Adipocyte (in vitro differentiated cells): ENCODE measurements at regions not wholly inside any gene's neighbourhood (a gene's known extent, or its start where the extent isn't known, plus 50 kb on each side); places are given as distances from the start of the nearest gene placed in this dataset.
"Not testable (repeated sequence)": the region's sequence is repeated elsewhere in the genome, so short reads cannot be mapped to it uniquely, and the experiment has no call there.

Experiments
- DNase-seq: peaks from one replicate; pipeline ENCODE4 v3.0.0-alpha.2; 2015; ENCODE audit warnings: low read depth
- H3K27me3 ChIP-seq: replicated peaks from 2 replicates; pipeline ENCODE4 v1.7.0; 2013; ENCODE audit warnings: mild to moderate bottlenecking, low read length, moderate library complexity; ENCODE audit not compliant: control insufficient read depth, insufficient read depth
- H3K36me3 ChIP-seq: 2 replicates; pipeline ENCODE4 v1.7.0; 2013; ENCODE audit warnings: low read length, mild to moderate bottlenecking, moderate library complexity; ENCODE audit not compliant: control insufficient read depth, insufficient read depth, severe bottlenecking
- H3K4me1 ChIP-seq: 2 replicates; pipeline ENCODE4 v1.7.0; 2013; ENCODE audit warnings: mild to moderate bottlenecking, low read length, moderate library complexity; ENCODE audit not compliant: control insufficient read depth, insufficient read depth
- H3K4me3 ChIP-seq: 2 replicates; pipeline ENCODE4 v1.7.0; 2013; ENCODE audit warnings: mild to moderate bottlenecking, low read length, moderate library complexity
- H3K9ac ChIP-seq: 2 replicates; pipeline ENCODE4 v1.7.0; 2013; ENCODE audit warnings: mild to moderate bottlenecking, low read length, moderate library complexity
- H3K9me3 ChIP-seq: 2 replicates; pipeline ENCODE4 v1.7.0; 2013; ENCODE audit warnings: mild to moderate bottlenecking, low read length, moderate library complexity; ENCODE audit not compliant: control insufficient read depth

- Histone ChIP-seq H3K9me3 (no peaks in the 10 kb centered on the region), H3K36me3 (no peaks in the 10 kb centered on the region), H3K4me1 (no peaks in the 10 kb centered on the region), H3K27me3 (peaks cover 2% of the 10 kb centered on the region), H3K9ac (no peak overlapping the region), H3K4me3 (no peak overlapping the region)
- no peak for DNase-seq
Measured at GRCh38 chr4:98828801-98829200, 100.1 kb downstream of the EIF4E start.

- Histone ChIP-seq H3K27me3 (peaks cover 2% of the 10 kb centered on the region), H3K4me3 (no peak overlapping the region), H3K36me3 (no peaks in the 10 kb centered on the region), H3K9ac (no peak overlapping the region), H3K4me1 (no peaks in the 10 kb centered on the region), H3K9me3 (no peaks in the 10 kb centered on the region)
- no peak for DNase-seq
Measured at GRCh38 chr4:98827661-98828060, 101.3 kb downstream of the EIF4E start.

GRCh38 chr4:98822144-98822543 is 106.8 kb downstream of the EIF4E start:
- no peaks in the 10 kb centered on the region for H3K9me3 ChIP-seq
- no peak overlapping the region for H3K9ac ChIP-seq
- H3K4me3 ChIP-seq, result no peak overlapping the region
- no peak for DNase-seq
- no peaks in the 10 kb centered on the region for H3K36me3 ChIP-seq
- no peaks in the 10 kb centered on the region for H3K4me1 ChIP-seq
- H3K27me3 ChIP-seq, result no peaks in the 10 kb centered on the region

GRCh38 chr4:98818116-98818515 is 110.8 kb downstream of the EIF4E start:
- not testable (repeated sequence) for DNase-seq, H3K36me3 ChIP-seq, H3K9ac ChIP-seq, H3K4me3 ChIP-seq, H3K9me3 ChIP-seq, H3K4me1 ChIP-seq, H3K27me3 ChIP-seq

DNA sequence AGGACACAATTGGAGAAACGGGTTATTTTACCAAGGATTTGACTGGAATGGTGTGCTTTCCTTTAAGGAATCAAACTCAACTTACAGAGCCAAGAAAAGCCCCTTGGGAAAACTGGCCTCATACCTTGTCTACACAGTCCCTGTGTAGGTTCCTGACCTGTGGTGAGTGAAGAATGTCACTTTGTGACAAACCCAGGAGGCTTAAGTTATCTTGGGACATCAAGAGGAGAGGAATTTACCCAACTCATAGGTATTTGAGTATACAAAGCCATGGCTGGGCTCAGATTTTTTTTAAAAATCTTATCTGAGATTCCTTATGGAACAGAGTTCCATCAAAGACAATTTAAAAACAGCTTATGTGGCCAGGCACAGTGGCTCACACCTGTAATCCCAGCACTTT is 112.1 kb downstream of the EIF4E start:
- no peak for DNase-seq
- Histone ChIP-seq H3K4me3 (no peak overlapping the region), H3K4me1 (peaks cover 7% of the 10 kb centered on the region), H3K9me3 (peaks cover 4% of the 10 kb centered on the region), H3K27me3 (peaks cover 4% of the 10 kb centered on the region), H3K9ac (no peak overlapping the region), H3K36me3 (no peaks in the 10 kb centered on the region)

GRCh38 chr4:98816386-98816785 is 112.5 kb downstream of the EIF4E start:
- H3K36me3 ChIP-seq, result no peaks in the 10 kb centered on the region
- no peak overlapping the region for H3K4me3 ChIP-seq
- H3K4me1 ChIP-seq, result peaks cover 7% of the 10 kb centered on the region
- H3K27me3 ChIP-seq, result peaks cover 4% of the 10 kb centered on the region
- no peak overlapping the region for H3K9ac ChIP-seq
- peaks cover 4% of the 10 kb centered on the region for H3K9me3 ChIP-seq
- DNase-seq, result no peak

DNA sequence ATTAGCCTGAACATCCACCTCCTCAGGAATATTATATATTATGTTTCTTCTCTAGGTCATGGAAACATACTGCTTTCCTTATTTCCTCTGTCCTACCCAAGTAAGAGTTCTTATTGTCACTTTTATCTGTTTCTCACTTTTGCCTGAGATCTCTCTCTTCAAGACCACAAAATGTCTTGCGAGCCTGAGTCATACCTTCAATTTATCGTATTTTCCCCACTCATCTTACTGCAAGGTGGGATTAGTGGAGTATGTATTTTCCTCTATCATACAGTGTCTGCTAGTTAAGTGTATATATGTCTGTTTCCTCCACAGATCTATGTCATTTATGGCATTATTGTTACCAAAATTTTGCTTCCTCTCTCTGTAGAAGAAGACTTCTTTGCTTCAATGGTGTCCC is 124.5 kb downstream of the EIF4E start:
- no peaks in the 10 kb centered on the region for H3K9me3 ChIP-seq
- H3K4me1 ChIP-seq, result peaks cover 6% of the 10 kb centered on the region
- no peak overlapping the region for H3K9ac ChIP-seq
- peaks cover 3% of the 10 kb centered on the region for H3K27me3 ChIP-seq
- no peaks in the 10 kb centered on the region for H3K36me3 ChIP-seq
- DNase-seq, result no peak
- no peak overlapping the region for H3K4me3 ChIP-seq

DNA sequence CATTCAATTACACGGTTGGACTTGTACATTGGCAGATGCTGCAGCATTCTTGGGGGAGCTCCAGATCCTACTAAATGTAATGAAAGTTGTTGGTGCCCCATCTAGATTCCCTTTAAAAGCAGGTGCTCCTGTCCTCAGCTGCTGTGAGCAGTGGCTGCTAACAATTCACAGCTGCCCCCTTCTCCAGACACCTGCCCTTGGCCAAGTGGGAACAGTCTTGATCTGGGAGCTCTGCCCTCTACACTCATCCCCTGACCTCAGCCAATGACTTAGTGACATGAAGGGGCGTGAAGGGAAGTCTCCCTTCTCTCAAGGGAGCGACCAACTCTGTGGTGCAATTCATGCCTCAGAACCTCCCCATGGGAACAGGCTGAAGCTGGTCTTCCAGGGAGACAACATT is 125.7 kb downstream of the EIF4E start:
- peaks cover 6% of the 10 kb centered on the region for H3K4me1 ChIP-seq
- no peak overlapping the region for H3K9ac ChIP-seq
- no peaks in the 10 kb centered on the region for H3K9me3 ChIP-seq
- peaks cover 3% of the 10 kb centered on the region for H3K27me3 ChIP-seq
- no peak for DNase-seq
- no peak overlapping the region for H3K4me3 ChIP-seq
- H3K36me3 ChIP-seq, result no peaks in the 10 kb centered on the region

DNA sequence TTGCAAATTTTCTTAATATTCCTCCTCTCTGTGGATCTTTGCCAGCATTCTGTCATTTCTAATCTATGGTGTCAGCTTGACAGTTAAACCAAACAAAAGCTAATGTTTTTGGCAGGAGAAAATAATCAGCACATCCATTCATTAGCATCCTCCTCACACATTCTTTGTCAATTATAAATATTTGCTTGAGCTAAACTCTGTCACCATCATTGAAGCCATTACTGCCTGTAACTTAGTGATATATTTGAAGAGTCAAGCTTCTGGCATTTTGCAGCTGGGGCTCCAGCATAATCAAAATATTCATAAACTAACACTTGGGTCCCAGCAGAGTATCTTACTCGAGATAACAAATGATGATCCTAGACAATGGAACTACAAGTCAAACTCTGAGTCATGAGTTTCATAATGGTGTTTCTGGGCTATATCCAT is 126.1 kb downstream of the EIF4E start:
- H3K27me3 ChIP-seq, result peaks cover 3% of the 10 kb centered on the region
- no peak for DNase-seq
- H3K9me3 ChIP-seq, result no peaks in the 10 kb centered on the region
- peaks cover 6% of the 10 kb centered on the region for H3K4me1 ChIP-seq
- no peak overlapping the region for H3K4me3 ChIP-seq
- no peaks in the 10 kb centered on the region for H3K36me3 ChIP-seq
- H3K9ac ChIP-seq, result no peak overlapping the region

DNA sequence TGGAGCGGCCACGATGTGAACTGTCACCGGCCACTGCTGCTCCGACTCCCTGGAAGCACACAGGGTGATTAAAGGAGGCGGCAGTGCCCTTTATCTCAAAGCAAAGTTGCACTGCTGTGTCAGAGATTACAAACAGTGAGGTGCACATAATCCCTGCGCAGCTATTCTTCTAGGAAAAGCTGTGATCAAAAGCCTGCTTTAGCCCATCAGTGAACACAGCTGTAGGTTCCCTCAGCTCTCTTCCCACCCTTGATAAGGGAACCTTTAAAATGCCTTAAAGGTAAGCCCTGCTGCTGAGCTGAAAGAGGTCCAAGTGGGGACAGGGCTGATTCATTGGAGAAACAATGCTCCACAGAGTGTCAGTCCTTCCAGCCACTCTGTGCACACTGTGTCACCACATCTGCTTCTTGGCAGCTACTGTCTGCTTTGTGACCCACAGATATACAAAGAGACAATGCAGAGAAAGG is 127.6 kb downstream of the EIF4E start:
- Histone ChIP-seq H3K4me3 (no peak overlapping the region), H3K27me3 (peaks cover 3% of the 10 kb centered on the region), H3K9ac (no peak overlapping the region), H3K9me3 (no peaks in the 10 kb centered on the region), H3K4me1 (peaks cover 6% of the 10 kb centered on the region), H3K36me3 (no peaks in the 10 kb centered on the region)
- no peak for DNase-seq

DNA sequence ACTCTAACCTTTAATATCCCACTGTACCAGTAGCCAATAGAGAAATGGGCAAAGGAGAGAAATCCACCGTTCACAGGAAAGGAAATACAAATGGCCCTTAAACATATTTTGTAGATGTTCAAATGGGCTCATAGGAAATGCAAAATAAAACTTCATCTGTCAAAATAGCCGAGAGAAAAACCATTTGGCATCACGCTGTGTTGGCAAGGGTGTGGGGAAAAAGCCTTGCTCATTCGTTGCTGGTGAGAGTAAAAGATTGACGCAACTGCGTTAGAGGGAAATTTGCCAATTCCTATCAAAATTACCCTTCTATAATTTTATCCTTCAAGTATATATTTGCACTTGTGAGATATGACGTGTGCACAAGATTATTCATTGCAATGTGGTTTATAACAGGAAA is 131.9 kb downstream of the EIF4E start:
- no peak for DNase-seq
- Histone ChIP-seq H3K9me3 (no peaks in the 10 kb centered on the region), H3K27me3 (peaks cover 3% of the 10 kb centered on the region), H3K9ac (no peak overlapping the region), H3K4me1 (no peaks in the 10 kb centered on the region), H3K4me3 (no peak overlapping the region), H3K36me3 (no peaks in the 10 kb centered on the region)

DNA sequence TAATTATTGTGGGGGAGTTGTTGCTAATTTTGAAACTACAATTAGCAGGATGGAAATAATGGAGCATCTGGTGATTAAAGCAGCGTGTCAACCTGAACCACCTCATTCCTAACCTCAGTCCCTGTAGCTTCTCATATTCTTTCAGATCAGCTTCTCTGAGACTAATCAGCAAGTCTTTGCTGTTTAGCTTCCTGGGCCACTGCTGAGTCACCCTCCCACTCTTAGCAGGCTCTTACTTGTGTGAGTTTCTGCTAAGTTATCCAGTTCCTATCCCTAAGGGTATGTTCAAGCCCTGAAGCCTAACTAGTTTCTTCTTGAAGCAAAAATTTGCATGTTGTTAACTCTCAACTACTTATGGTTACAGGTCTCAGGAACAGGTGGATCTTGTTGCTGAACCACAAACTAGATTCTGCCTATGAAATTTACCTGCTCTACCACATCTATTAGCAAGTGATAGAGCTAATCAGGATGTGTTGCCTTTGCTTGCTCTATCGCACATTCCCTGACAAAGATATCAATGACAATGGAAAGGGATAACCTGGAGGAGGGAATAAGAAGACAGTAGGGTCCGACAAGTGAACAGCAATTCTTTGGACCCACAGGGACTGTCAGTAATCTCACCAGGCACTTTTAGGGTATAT is 134.2 kb downstream of the EIF4E start:
- H3K9ac ChIP-seq, result no peak overlapping the region
- DNase-seq, result peak; percentile 45
- no peaks in the 10 kb centered on the region for H3K9me3 ChIP-seq
- no peaks in the 10 kb centered on the region for H3K36me3 ChIP-seq
- H3K27me3 ChIP-seq, result no peaks in the 10 kb centered on the region
- H3K4me1 ChIP-seq, result no peaks in the 10 kb centered on the region
- no peak overlapping the region for H3K4me3 ChIP-seq
